ENCODE measurements at regions not wholly inside any gene's neighbourhood (a gene's known extent, or its start where the extent isn't known, plus 50 kb on each side); places are given as distances from the start of the nearest gene placed in this dataset.

GRCh38 chr13:106104281-106104901 is 431.1 kb downstream of the EFNB2 start:
- Histone ChIP-seq H3K27me3 (ENCODE audit: control insufficient read depth, insufficient read depth, low read length) (no peaks in the 10 kb centered on the region), H3K4me1 (ENCODE audit: control insufficient read depth, insufficient read depth, low read length) (peaks cover 58% of the 10 kb centered on the region), H3K4me2 (ENCODE audit: low read length) (peak overlapping the region; percentile 65), H3K9me3 (replicated peaks; ENCODE audit: low read length) (no peaks in the 10 kb centered on the region), H3K9ac (ENCODE audit: low read depth, low read length) (peak overlapping the region; percentile 81), H3K4me3 (ENCODE audit: low read length) (peak overlapping the region; percentile 40), H3K36me3 (ENCODE audit: insufficient read depth, low read length) (no peaks in the 10 kb centered on the region)

- Histone ChIP-seq H3K9ac (ENCODE audit: low read depth, low read length) (peak overlapping the region; percentile 81), H3K4me1 (ENCODE audit: control insufficient read depth, insufficient read depth, low read length) (peaks cover 52% of the 10 kb centered on the region), H3K27me3 (ENCODE audit: control insufficient read depth, insufficient read depth, low read length) (no peaks in the 10 kb centered on the region), H3K4me3 (ENCODE audit: low read length) (peak overlapping the region; percentile 40), H3K4me2 (ENCODE audit: low read length) (peak overlapping the region; percentile 65), H3K9me3 (replicated peaks; ENCODE audit: low read length) (no peaks in the 10 kb centered on the region), H3K36me3 (ENCODE audit: insufficient read depth, low read length) (no peaks in the 10 kb centered on the region)
Observed at GRCh38 chr13:106103779-106104178, 431.7 kb downstream of the EFNB2 start.

DNA sequence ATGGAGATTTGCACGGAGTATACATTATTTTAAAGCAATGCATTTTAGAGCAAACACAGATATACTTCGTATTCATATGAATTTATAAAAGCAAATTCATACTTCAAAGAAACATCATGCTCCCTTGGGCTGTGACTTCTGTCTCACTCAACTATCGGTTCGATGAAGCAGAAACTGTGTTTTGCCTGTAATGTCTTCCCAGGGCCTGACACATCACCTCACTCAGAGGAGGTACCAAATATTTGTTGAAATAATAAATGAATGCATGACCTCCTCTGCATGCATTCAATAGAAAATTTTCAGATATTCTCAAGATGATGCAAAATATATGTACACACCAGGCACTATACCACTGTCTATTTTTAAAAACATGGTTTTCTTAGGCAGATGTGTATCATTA is 432.7 kb downstream of the EFNB2 start:
- H3K36me3 ChIP-seq (ENCODE audit: insufficient read depth, low read length) = no peaks in the 10 kb centered on the region
- H3K4me3 ChIP-seq (ENCODE audit: low read length) = no peak overlapping the region
- no peak overlapping the region for H3K9ac ChIP-seq (ENCODE audit: low read depth, low read length)
- no peaks in the 10 kb centered on the region for H3K27me3 ChIP-seq (ENCODE audit: control insufficient read depth, insufficient read depth, low read length)
- H3K4me1 ChIP-seq (ENCODE audit: control insufficient read depth, insufficient read depth, low read length) = peaks cover 54% of the 10 kb centered on the region
- no peaks in the 10 kb centered on the region for H3K9me3 ChIP-seq (replicated peaks; ENCODE audit: low read length)
- H3K4me2 ChIP-seq (ENCODE audit: low read length) = no peak overlapping the region

- Histone ChIP-seq H3K4me2 (ENCODE audit: low read length) (no peak overlapping the region), H3K9ac (ENCODE audit: low read depth, low read length) (no peak overlapping the region), H3K9me3 (replicated peaks; ENCODE audit: low read length) (no peaks in the 10 kb centered on the region), H3K4me1 (ENCODE audit: control insufficient read depth, insufficient read depth, low read length) (peaks cover 70% of the 10 kb centered on the region), H3K4me3 (ENCODE audit: low read length) (no peak overlapping the region), H3K36me3 (ENCODE audit: insufficient read depth, low read length) (no peaks in the 10 kb centered on the region), H3K27me3 (ENCODE audit: control insufficient read depth, insufficient read depth, low read length) (no peaks in the 10 kb centered on the region)
Observed at GRCh38 chr13:106101201-106101600, 434.3 kb downstream of the EFNB2 start.

DNA sequence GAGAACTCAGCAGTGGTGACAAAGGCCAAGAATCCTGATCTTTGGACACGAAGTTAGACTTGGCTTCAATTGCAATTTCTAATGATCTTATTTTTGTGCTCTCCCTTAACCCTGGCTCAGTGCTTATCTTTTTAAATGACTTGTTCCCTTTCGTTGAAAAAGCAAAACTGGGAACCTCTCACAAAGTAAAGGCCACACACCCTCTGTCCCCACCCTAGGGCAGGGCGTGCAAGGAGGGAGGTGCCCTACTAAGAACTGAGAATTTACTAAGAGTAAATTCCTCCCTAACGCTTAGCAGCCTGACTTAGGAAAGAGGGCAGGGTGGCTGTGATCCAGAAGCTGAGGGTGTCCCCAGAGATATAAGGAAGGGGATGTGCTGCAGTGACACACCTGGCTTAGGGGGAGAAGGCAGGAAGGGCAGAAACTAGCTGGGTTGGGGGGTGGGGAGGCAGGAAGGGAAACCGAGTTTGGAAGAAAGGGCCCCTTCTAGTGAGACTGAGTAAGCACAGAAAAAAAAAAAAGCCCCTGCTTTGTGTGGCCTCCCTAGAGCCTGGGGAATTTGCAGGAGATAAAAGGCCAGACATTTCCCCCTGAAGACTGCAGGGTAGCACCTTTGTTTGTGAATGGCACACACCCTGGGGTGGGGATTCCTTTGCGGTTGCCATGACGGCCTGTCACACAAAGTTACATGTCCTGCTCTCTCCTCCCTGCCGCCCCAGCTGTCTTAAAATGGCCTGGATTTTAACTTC is 435.1 kb downstream of the EFNB2 start:
- no peak overlapping the region for H3K4me3 ChIP-seq (ENCODE audit: low read length)
- no peak overlapping the region for H3K4me2 ChIP-seq (ENCODE audit: low read length)
- H3K4me1 ChIP-seq (ENCODE audit: control insufficient read depth, insufficient read depth, low read length) = peaks cover 75% of the 10 kb centered on the region
- H3K36me3 ChIP-seq (ENCODE audit: insufficient read depth, low read length) = no peaks in the 10 kb centered on the region
- H3K27me3 ChIP-seq (ENCODE audit: control insufficient read depth, insufficient read depth, low read length) = no peaks in the 10 kb centered on the region
- H3K9ac ChIP-seq (ENCODE audit: low read depth, low read length) = peak overlapping the region; percentile 7
- no peaks in the 10 kb centered on the region for H3K9me3 ChIP-seq (replicated peaks; ENCODE audit: low read length)

DNA sequence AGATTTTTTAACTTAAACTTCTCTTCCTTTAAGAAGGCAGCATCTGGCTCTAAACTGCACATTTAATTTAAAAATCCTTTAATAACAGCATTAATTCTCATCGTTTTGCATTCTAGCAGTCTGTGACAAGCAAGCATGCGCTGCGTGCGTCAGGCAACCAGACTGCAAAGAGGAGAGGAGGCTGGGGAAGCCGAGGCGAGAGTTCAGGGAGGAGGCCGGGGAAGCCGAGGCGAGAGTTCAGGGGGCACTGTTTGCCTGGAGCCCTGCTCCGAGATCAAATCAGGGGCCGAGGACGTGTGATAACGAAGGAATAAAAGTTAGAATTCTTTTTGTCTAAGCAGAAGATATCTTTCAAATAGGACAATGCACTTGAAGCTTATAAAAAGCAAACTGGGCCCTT is 435.7 kb downstream of the EFNB2 start:
- Histone ChIP-seq H3K9ac (ENCODE audit: low read depth, low read length) (no peak overlapping the region), H3K4me1 (ENCODE audit: control insufficient read depth, insufficient read depth, low read length) (peaks cover 74% of the 10 kb centered on the region)

GRCh38 chr13:106098778-106099177 is 436.7 kb downstream of the EFNB2 start:
- Histone ChIP-seq H3K4me3 (ENCODE audit: low read length) (no peak overlapping the region), H3K4me1 (ENCODE audit: control insufficient read depth, insufficient read depth, low read length) (peaks cover 70% of the 10 kb centered on the region), H3K9me3 (replicated peaks; ENCODE audit: low read length) (no peaks in the 10 kb centered on the region), H3K36me3 (ENCODE audit: insufficient read depth, low read length) (no peaks in the 10 kb centered on the region), H3K9ac (ENCODE audit: low read depth, low read length) (no peak overlapping the region), H3K4me2 (ENCODE audit: low read length) (no peak overlapping the region), H3K27me3 (ENCODE audit: control insufficient read depth, insufficient read depth, low read length) (no peaks in the 10 kb centered on the region)

More for the DNA sequence above, 435.7 kb downstream of the EFNB2 start:
- no peaks in the 10 kb centered on the region for H3K9me3 ChIP-seq (replicated peaks; ENCODE audit: low read length)
- H3K4me3 ChIP-seq (ENCODE audit: low read length) = no peak overlapping the region
- H3K36me3 ChIP-seq (ENCODE audit: insufficient read depth, low read length) = no peaks in the 10 kb centered on the region
- H3K4me2 ChIP-seq (ENCODE audit: low read length) = no peak overlapping the region
- H3K27me3 ChIP-seq (ENCODE audit: control insufficient read depth, insufficient read depth, low read length) = no peaks in the 10 kb centered on the region

DNA sequence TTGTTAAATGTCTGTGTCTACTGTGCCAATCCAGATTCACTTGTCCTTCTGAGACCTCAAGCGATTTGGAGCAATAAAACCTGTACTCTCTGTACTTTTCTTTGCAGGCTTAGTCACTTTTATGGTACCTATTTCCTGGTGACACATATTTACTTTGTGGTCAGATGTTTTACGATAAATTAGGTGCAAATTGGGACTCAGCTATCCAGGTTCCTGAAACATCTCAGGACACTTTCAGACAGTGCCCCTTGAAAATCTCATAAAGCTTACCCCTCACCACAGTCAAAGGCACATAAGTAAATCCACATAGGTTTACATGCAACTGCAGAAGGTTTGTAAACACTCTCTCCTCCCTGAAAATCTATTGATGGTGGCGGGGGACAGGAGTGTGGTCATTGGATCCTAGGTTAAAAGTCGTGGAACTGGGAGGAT is 438.8 kb downstream of the EFNB2 start:
- Histone ChIP-seq H3K27me3 (ENCODE audit: control insufficient read depth, insufficient read depth, low read length) (no peaks in the 10 kb centered on the region), H3K36me3 (ENCODE audit: insufficient read depth, low read length) (no peaks in the 10 kb centered on the region), H3K4me1 (ENCODE audit: control insufficient read depth, insufficient read depth, low read length) (peaks cover 54% of the 10 kb centered on the region), H3K4me2 (ENCODE audit: low read length) (peak overlapping the region; percentile 46), H3K9me3 (replicated peaks; ENCODE audit: low read length) (no peaks in the 10 kb centered on the region), H3K4me3 (ENCODE audit: low read length) (no peak overlapping the region), H3K9ac (ENCODE audit: low read depth, low read length) (peak overlapping the region; percentile 52)

DNA sequence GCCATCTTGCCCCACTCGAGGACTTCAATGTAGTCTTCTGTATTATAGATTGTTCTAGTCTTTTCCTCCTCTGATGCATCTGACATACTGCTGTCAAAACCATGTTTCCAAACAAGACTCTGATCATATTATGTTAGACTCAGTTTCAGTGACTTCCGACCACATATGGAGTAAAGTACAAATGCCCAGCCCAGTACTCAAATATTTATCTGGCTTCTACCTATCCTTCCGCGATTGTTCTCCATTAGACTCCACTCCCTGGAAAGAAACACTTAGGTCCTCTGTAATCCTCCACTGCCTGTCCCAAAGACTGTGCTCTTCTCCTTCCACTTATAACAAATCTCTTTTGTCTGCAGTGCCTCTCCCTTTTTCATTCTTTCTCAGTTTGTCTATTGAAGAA is 439.5 kb downstream of the EFNB2 start:
- Histone ChIP-seq H3K4me1 (ENCODE audit: control insufficient read depth, insufficient read depth, low read length) (peaks cover 50% of the 10 kb centered on the region), H3K27me3 (ENCODE audit: control insufficient read depth, insufficient read depth, low read length) (no peaks in the 10 kb centered on the region), H3K36me3 (ENCODE audit: insufficient read depth, low read length) (no peaks in the 10 kb centered on the region), H3K9ac (ENCODE audit: low read depth, low read length) (peak overlapping the region; percentile 48), H3K4me3 (ENCODE audit: low read length) (no peak overlapping the region), H3K4me2 (ENCODE audit: low read length) (no peak overlapping the region), H3K9me3 (replicated peaks; ENCODE audit: low read length) (no peaks in the 10 kb centered on the region)

DNA sequence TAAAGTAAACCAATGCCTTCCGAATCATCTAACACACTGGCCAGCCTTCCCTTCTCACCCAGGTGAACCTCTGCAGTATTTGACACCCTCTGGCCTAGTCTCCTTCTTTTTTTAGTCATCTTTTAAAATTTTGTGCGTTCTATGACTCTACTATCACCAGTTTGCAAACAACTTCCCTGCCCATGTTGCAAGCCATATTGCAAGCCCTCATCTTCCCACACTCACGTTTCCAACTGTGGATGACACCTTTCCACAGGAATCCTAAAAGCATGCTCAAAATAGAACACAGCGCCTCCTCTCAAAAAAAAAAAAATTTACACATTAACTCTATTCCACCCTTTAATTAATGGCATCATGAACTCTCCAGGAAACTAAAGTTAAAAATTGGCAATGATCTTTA is 440.1 kb downstream of the EFNB2 start:
- Histone ChIP-seq H3K4me1 (ENCODE audit: control insufficient read depth, insufficient read depth, low read length) (peaks cover 45% of the 10 kb centered on the region), H3K9ac (ENCODE audit: low read depth, low read length) (no peak overlapping the region), H3K9me3 (replicated peaks; ENCODE audit: low read length) (no peaks in the 10 kb centered on the region), H3K4me3 (ENCODE audit: low read length) (no peak overlapping the region), H3K4me2 (ENCODE audit: low read length) (no peak overlapping the region), H3K27me3 (ENCODE audit: control insufficient read depth, insufficient read depth, low read length) (no peaks in the 10 kb centered on the region), H3K36me3 (ENCODE audit: insufficient read depth, low read length) (no peaks in the 10 kb centered on the region)

- Histone ChIP-seq H3K27me3 (ENCODE audit: control insufficient read depth, insufficient read depth, low read length) (no peaks in the 10 kb centered on the region), H3K4me3 (ENCODE audit: low read length) (no peak overlapping the region), H3K9me3 (replicated peaks; ENCODE audit: low read length) (no peaks in the 10 kb centered on the region)
Observed at GRCh38 chr13:106090001-106090400, 445.5 kb downstream of the EFNB2 start.

More at GRCh38 chr13:106090001-106090400, 445.5 kb downstream of the EFNB2 start:
- no peaks in the 10 kb centered on the region for H3K36me3 ChIP-seq (ENCODE audit: insufficient read depth, low read length)
- H3K4me2 ChIP-seq (ENCODE audit: low read length) = no peak overlapping the region
- H3K4me1 ChIP-seq (ENCODE audit: control insufficient read depth, insufficient read depth, low read length) = peaks cover 16% of the 10 kb centered on the region
- no peak overlapping the region for H3K9ac ChIP-seq (ENCODE audit: low read depth, low read length)

Data from skeletal muscle satellite cell (primary cell).